ENCODE measurements at regions not wholly inside any gene's neighbourhood (a gene's known extent, or its start where the extent isn't known, plus 50 kb on each side); places are given as distances from the start of the nearest gene placed in this dataset.

DNA sequence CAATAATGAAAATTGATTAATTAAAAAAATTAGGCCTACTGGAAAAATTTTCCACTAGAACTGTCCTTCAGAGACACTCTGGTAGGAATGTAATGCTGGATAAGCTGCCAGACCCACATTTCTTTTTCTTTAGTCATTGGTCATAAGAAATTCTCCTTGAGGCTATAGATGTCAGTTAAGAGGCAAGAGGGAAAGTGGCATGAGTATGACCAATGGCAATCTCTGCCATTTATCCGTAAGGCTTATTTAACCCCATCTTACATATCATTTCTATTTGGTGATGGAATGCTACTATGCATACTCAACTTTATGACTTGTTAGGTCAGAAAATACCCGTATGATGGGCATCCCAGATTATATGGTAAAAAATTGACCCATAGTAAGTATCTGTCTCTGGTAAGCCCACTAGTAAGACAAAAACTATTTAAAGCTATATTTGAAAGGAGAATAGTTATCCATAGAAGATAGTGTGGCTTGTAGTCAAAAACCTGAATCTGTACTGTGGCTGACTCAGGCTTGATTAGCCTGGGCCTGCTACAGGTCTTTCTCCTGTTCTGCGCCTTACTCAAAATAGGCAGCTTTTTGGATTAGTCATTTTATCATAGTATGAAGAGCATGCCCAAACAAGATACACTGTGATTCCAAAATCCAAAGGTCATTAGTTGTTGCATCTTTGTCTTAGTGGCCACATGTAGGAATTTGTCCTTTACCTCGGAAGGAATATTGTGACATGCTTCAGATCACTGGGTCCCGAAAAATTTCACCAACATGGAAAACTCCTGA lies 314.7 kb downstream of the PYDC2 start:
- Histone ChIP-seq H3K36me3 (no peaks in the 10 kb centered on the region), H3K4me3 (no peak overlapping the region), H3K27ac (replicated peaks in 1 of 4) (no peak overlapping the region), H3K27me3 (no peaks in the 10 kb centered on the region), H3K9me3 (no peaks in the 10 kb centered on the region), H3K4me1 (no peaks in the 10 kb centered on the region)
- intact Hi-C loops (cut with DNase I) = no loop called here
- TF ChIP-seq POLR2A (IDR thresholded peaks at IDR 0.05; ENCODE audit: low read depth) (no peak), POLR2AphosphoS5 (IDR thresholded peaks at IDR 0.05) (no peak), EP300 (IDR thresholded peaks at IDR 0.05) (no peak)
- TF ChIP-seq, protein P1, sequence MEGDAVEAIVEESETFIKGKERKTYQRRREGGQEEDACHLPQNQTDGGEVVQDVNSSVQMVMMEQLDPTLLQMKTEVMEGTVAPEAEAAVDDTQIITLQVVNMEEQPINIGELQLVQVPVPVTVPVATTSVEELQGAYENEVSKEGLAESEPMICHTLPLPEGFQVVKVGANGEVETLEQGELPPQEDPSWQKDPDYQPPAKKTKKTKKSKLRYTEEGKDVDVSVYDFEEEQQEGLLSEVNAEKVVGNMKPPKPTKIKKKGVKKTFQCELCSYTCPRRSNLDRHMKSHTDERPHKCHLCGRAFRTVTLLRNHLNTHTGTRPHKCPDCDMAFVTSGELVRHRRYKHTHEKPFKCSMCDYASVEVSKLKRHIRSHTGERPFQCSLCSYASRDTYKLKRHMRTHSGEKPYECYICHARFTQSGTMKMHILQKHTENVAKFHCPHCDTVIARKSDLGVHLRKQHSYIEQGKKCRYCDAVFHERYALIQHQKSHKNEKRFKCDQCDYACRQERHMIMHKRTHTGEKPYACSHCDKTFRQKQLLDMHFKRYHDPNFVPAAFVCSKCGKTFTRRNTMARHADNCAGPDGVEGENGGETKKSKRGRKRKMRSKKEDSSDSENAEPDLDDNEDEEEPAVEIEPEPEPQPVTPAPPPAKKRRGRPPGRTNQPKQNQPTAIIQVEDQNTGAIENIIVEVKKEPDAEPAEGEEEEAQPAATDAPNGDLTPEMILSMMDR (IDR thresholded peaks at IDR 0.05) = no peak
- DNase-seq (ENCODE audit: extremely low spot score) = no peak
- WGBS = 86% methylated on average over 5 of the region's 5 CpGs

DNA sequence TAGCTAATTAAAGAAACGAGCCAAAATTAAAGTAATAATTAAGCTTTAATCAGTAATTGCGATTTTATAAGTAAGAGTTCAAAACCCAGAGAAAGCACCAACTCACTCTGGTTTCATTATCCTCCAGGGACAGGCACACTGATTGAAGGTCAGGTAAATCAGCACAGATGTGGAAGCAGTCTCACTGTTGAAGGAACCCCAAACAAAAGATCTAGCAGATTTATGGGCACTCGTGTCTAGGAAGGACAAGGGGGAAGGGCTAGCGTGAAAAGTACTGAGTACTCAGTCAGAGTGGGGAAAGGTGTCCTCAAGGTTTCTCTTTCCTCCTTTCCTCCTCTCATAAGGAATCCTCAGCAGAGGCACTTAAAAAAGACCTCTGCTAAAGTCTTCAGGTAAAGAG lies 320.1 kb downstream of the PYDC2 start:
- Histone ChIP-seq H3K4me3 (no peak overlapping the region), H3K9me3 (no peaks in the 10 kb centered on the region), H3K4me1 (no peaks in the 10 kb centered on the region), H3K36me3 (no peaks in the 10 kb centered on the region), H3K27ac (replicated peaks in 1 of 4) (no peak overlapping the region), H3K27me3 (no peaks in the 10 kb centered on the region)
- DNase-seq (ENCODE audit: extremely low spot score) = no peak
- intact Hi-C loops (cut with DNase I) = no loop called here
- TF ChIP-seq, protein P1 (IDR thresholded peaks at IDR 0.05) = no peak
- TF ChIP-seq EP300 (IDR thresholded peaks at IDR 0.05) (no peak), POLR2A (IDR thresholded peaks at IDR 0.05; ENCODE audit: low read depth) (no peak), POLR2AphosphoS5 (IDR thresholded peaks at IDR 0.05) (no peak)
- 68% methylated on average over 4 of the region's 4 CpGs for WGBS

DNA sequence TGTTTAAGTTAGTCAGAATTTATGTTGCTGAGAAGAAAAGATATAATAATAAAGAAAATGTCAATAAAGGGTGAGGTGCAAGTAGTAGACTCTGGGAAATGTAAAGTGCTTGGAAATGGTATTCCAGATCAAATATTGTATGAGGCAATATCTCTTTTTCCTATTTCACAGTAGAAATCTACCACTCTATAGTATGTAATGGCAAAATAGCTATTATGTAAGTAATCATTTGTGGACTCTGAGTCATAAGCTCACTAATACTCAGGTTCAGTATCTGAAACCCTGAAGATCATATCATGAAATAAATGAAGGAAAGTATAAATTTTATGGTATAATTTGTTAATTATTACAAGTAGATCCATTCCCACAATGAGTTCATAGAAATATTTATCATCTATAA lies 322.1 kb downstream of the PYDC2 start:
- Histone ChIP-seq H3K4me1 (no peaks in the 10 kb centered on the region), H3K27me3 (no peaks in the 10 kb centered on the region), H3K9me3 (no peaks in the 10 kb centered on the region), H3K4me3 (no peak overlapping the region), H3K36me3 (no peaks in the 10 kb centered on the region), H3K27ac (replicated peaks in 1 of 4) (no peak overlapping the region)
- intact Hi-C loops (cut with DNase I) = no loop called here
- DNase-seq (ENCODE audit: extremely low spot score) = no peak
- TF ChIP-seq, protein P1 (IDR thresholded peaks at IDR 0.05) = no peak
- TF ChIP-seq POLR2AphosphoS5 (IDR thresholded peaks at IDR 0.05) (no peak), EP300 (IDR thresholded peaks at IDR 0.05) (no peak), POLR2A (IDR thresholded peaks at IDR 0.05; ENCODE audit: low read depth) (no peak)

DNA sequence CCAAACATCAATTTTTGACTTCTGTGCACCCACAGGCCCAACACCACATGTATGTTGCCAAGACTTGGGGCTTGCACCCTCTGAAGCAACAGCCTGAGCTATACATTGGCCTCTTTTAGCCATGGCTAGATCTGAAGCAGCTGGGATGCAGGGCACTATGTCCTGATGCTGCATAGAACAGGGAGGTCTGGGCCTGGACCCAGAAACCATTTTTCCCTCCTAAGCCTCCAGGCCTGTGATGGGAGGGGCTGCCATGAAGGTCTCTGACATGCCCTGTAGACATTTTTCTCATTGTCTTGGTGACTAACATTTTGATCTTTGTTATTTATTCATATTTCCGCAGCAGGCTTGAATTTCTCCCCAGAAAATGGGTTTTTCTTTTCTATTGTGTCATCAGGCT lies 330.0 kb downstream of the PYDC2 start:
- DNase-seq (ENCODE audit: extremely low spot score) = no peak
- H3K4me3 ChIP-seq = no peak overlapping the region
- H3K4me1 ChIP-seq = no peaks in the 10 kb centered on the region
- WGBS = 79% methylated on average over 1 of the region's 1 CpG
- H3K36me3 ChIP-seq = no peaks in the 10 kb centered on the region
- H3K9me3 ChIP-seq = no peaks in the 10 kb centered on the region
- no peak overlapping the region for H3K27ac ChIP-seq (replicated peaks in 1 of 4)
- TF ChIP-seq POLR2AphosphoS5 (IDR thresholded peaks at IDR 0.05) (no peak), EP300 (IDR thresholded peaks at IDR 0.05) (no peak), POLR2A (IDR thresholded peaks at IDR 0.05; ENCODE audit: low read depth) (no peak)
- TF ChIP-seq, protein P1 (IDR thresholded peaks at IDR 0.05) = no peak
- intact Hi-C loops (cut with DNase I) = no loop called here
- H3K27me3 ChIP-seq = no peaks in the 10 kb centered on the region

DNA sequence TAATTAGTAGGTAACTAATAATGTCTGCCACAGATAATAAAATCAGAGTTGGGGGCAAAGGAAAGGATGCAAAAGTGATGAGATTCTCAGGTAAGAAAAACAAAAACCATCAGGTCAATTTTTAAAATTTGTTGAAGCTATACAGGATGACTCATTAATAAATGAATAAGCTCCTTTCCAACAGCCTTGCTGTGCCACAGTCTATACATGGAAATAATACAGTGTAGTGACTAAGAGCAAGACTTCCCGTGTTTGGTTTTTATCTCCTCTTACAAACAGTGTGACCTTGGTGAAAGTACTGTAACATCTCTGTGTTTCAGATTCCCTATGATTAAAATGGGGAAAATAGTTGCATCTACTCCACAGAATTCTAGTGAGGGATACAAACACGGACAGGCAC lies 331.6 kb downstream of the PYDC2 start:
- intact Hi-C loops (cut with DNase I) = no loop called here
- DNase-seq (ENCODE audit: extremely low spot score) = no peak
- Histone ChIP-seq H3K4me1 (no peaks in the 10 kb centered on the region), H3K4me3 (no peak overlapping the region), H3K27me3 (no peaks in the 10 kb centered on the region), H3K36me3 (no peaks in the 10 kb centered on the region), H3K9me3 (no peaks in the 10 kb centered on the region), H3K27ac (replicated peaks in 1 of 4) (no peak overlapping the region)
- TF ChIP-seq POLR2AphosphoS5 (IDR thresholded peaks at IDR 0.05) = no peak
- TF ChIP-seq EP300 (IDR thresholded peaks at IDR 0.05) = no peak
- TF ChIP-seq, protein P1 (IDR thresholded peaks at IDR 0.05) = no peak
- no peak for TF ChIP-seq POLR2A (IDR thresholded peaks at IDR 0.05; ENCODE audit: low read depth)
- WGBS = 78% methylated on average over 2 of the region's 2 CpGs

Measured in esophagus muscularis mucosa (tissue), 4 donors.